H9 (cell line): ENCODE measurements at regions not wholly inside any gene's neighbourhood (a gene's known extent, or its start where the extent isn't known, plus 50 kb on each side); places are given as distances from the start of the nearest gene placed in this dataset.

Source experiments
- DNase-seq: peaks from one replicate; pipeline ENCODE4 v3.0.0-alpha.2; 2017
- H2AFZ ChIP-seq: one replicate; pipeline ENCODE4 v1.6.1; 2013; ENCODE audit warnings: mild to moderate bottlenecking, low read length, control low read depth, moderate library complexity
- H2AK5ac ChIP-seq: 2 replicates; pipeline ENCODE4 v1.6.1; 2013; ENCODE audit warnings: low read length, control low read depth, mixed read lengths; ENCODE audit not compliant: insufficient read length
- H2BK120ac ChIP-seq: one replicate; pipeline ENCODE4 v1.6.1; 2013; ENCODE audit warnings: low read depth, mild to moderate bottlenecking, low read length, control low read depth, inconsistent platforms; ENCODE audit not compliant: poor library complexity, severe bottlenecking
- H2BK12ac ChIP-seq: 2 replicates; pipeline ENCODE4 v1.6.1; 2013; ENCODE audit warnings: low read length, control low read depth, mixed read lengths, low read depth; ENCODE audit not compliant: insufficient read length
- H2BK15ac ChIP-seq: 2 replicates; pipeline ENCODE4 v1.6.1; 2013; ENCODE audit warnings: low read depth, low read length, control low read depth
- H2BK20ac ChIP-seq: one replicate; pipeline ENCODE4 v1.6.1; 2013; ENCODE audit warnings: low read depth, mild to moderate bottlenecking, low read length, control low read depth, inconsistent platforms; ENCODE audit not compliant: poor library complexity, severe bottlenecking
- H2BK5ac ChIP-seq: 2 replicates; pipeline ENCODE4 v1.6.1; 2013; ENCODE audit warnings: low read length, control low read depth, mixed read lengths; ENCODE audit not compliant: insufficient read length
- H3K14ac ChIP-seq: 2 replicates; pipeline ENCODE4 v1.6.1; 2013; ENCODE audit warnings: low read length, control low read depth; ENCODE audit not compliant: insufficient read depth
- H3K18ac ChIP-seq: 2 replicates; pipeline ENCODE4 v1.6.1; 2013; ENCODE audit warnings: low read depth, mild to moderate bottlenecking, mixed read lengths, low read length, control low read depth; ENCODE audit not compliant: insufficient read length
- H3K23ac ChIP-seq: 2 replicates; pipeline ENCODE4 v1.6.1; 2013; ENCODE audit warnings: low read length, control low read depth, mixed read lengths, low read depth; ENCODE audit not compliant: insufficient read length
- H3K23me2 ChIP-seq: 2 replicates; pipeline ENCODE4 v1.6.1; 2013; ENCODE audit warnings: low read depth, mild to moderate bottlenecking, mixed read lengths, low read length, control low read depth; ENCODE audit not compliant: insufficient read length, poor library complexity, severe bottlenecking
- H3K27ac ChIP-seq: 2 replicates; pipeline ENCODE4 v1.5.1; 2013; ENCODE audit warnings: low read length, control low read depth, mixed read lengths, low read depth; ENCODE audit not compliant: insufficient read length
- H3K27me3 ChIP-seq: 2 replicates; pipeline ENCODE4 v1.6.1; 2013; ENCODE audit warnings: low read length, control low read depth, inconsistent platforms; ENCODE audit not compliant: insufficient read depth
- H3K4ac ChIP-seq: 2 replicates; pipeline ENCODE4 v1.6.1; 2013; ENCODE audit warnings: low read depth, mild to moderate bottlenecking, control low read depth, inconsistent platforms, low read length, moderate library complexity
- H3K4me1 ChIP-seq: 2 replicates; pipeline ENCODE4 v1.6.1; 2013; ENCODE audit warnings: low read length, control low read depth, inconsistent platforms; ENCODE audit not compliant: insufficient read depth
- H3K4me2 ChIP-seq: 2 replicates; pipeline ENCODE4 v1.6.1; 2013; ENCODE audit warnings: low read length, control low read depth, mixed read lengths; ENCODE audit not compliant: insufficient read length, insufficient read depth
- H3K56ac ChIP-seq: 2 replicates; pipeline ENCODE4 v1.6.1; 2013; ENCODE audit warnings: low read depth, mild to moderate bottlenecking, mixed read lengths, low read length, control low read depth; ENCODE audit not compliant: insufficient read length
- H3K79me1 ChIP-seq: 2 replicates; pipeline ENCODE4 v1.6.1; 2013; ENCODE audit warnings: low read depth, mild to moderate bottlenecking, moderate library complexity, low read length, control low read depth, inconsistent platforms; ENCODE audit not compliant: insufficient read depth, poor library complexity, severe bottlenecking
- H3K79me2 ChIP-seq: 2 replicates; pipeline ENCODE4 v1.6.1; 2013; ENCODE audit warnings: low read length, control low read depth, inconsistent platforms; ENCODE audit not compliant: insufficient read depth
- H3K9ac ChIP-seq: 2 replicates; pipeline ENCODE4 v1.6.1; 2013; ENCODE audit warnings: low read length, control low read depth, mixed read lengths; ENCODE audit not compliant: insufficient read length; ENCODE audit errors: extremely low read depth
- H3K9me3 ChIP-seq: one replicate; pipeline ENCODE4 v1.6.1; 2013; ENCODE audit warnings: low read depth, low read length, inconsistent platforms; ENCODE audit not compliant: control insufficient read depth
- H3T11ph ChIP-seq: one replicate; pipeline ENCODE4 v1.6.1; 2013; ENCODE audit warnings: mild to moderate bottlenecking, low read length, control low read depth, inconsistent platforms
- H4K20me1 ChIP-seq: one replicate; pipeline ENCODE4 v1.6.1; 2013; ENCODE audit not compliant: control insufficient read depth, insufficient read length, insufficient read depth
- H4K5ac ChIP-seq: 2 replicates; pipeline ENCODE4 v1.6.1; 2013; ENCODE audit warnings: low read depth, mild to moderate bottlenecking, mixed read lengths, low read length, control low read depth; ENCODE audit not compliant: insufficient read length
- H4K8ac ChIP-seq: replicated peaks from 2 replicates; pipeline ENCODE4 v1.6.1; 2013; ENCODE audit warnings: low read length, control low read depth, mixed read lengths, low read depth; ENCODE audit not compliant: insufficient read length
- H4K91ac ChIP-seq: 2 replicates; pipeline ENCODE4 v1.6.1; 2013; ENCODE audit warnings: low read depth, mild to moderate bottlenecking, moderate library complexity, mixed read lengths, low read length, control low read depth; ENCODE audit not compliant: insufficient read length
- H3K27ac Mint-ChIP-seq, 3 experiments: 2 replicates in 2 of 3; 3 replicates in 1 of 3; pipeline ENCODE4 v1.8.0; 2020 to 2021; ENCODE audit warnings: mixed read lengths in 3 of 3, mild to moderate bottlenecking in 1 of 3, moderate library complexity in 1 of 3
- H3K27me3 Mint-ChIP-seq: 2 replicates; pipeline ENCODE4 v1.8.0; 2021; ENCODE audit warnings: low read depth, mild to moderate bottlenecking, moderate library complexity, mixed read lengths
- H3K36me3 Mint-ChIP-seq, 3 experiments: 2 replicates in 2 of 3; 3 replicates in 1 of 3; pipeline ENCODE4 v1.8.0; 2020 to 2021; ENCODE audit warnings: low read depth in 3 of 3, mixed read lengths in 3 of 3; ENCODE audit not compliant: insufficient read depth in 1 of 3
- H3K4me1 Mint-ChIP-seq, 2 experiments: 2 replicates each; pipeline ENCODE4 v1.8.0; 2020; ENCODE audit warnings: mixed read lengths in 2 of 2
- H3K4me3 Mint-ChIP-seq, 2 experiments: 2 replicates in 1 of 2; 3 replicates in 1 of 2; pipeline ENCODE4 v1.8.0; 2020 to 2021; ENCODE audit warnings: mild to moderate bottlenecking in 2 of 2, mixed read lengths in 2 of 2, moderate library complexity in 1 of 2
- H3K9me3 Mint-ChIP-seq, 2 experiments: 2 replicates in 1 of 2; 3 replicates in 1 of 2; pipeline ENCODE4 v1.8.0; 2020; ENCODE audit warnings: mild to moderate bottlenecking in 2 of 2, mixed read lengths in 2 of 2, moderate library complexity in 1 of 2
- CTCF ChIP-seq: fragments of 200-600 bp; sonication (generic); conservative IDR thresholded peaks from 3 replicates; pipeline ENCODE4 v1.8.0; 2021; ENCODE audit warnings: antibody characterized with exemption, mild to moderate bottlenecking
- WGBS: extraction: QIAGEN DNeasy Blood & Tissue Kit; methylation state at CpG from one replicate; pipeline ENCODE4 v1.1.7; 2013; ENCODE audit warnings: missing lambda C conversion rate, low lambda C conversion rate, mixed read lengths; ENCODE audit not compliant: insufficient read length; ENCODE audit errors: extremely low coverage; 5-methylcytosine and 5-hydroxymethylcytosine counted together

- Histone ChIP-seq H4K8ac (no peak overlapping the region), H2BK15ac (no peak overlapping the region), H2BK120ac (no peak overlapping the region), H3K4me1 (no peaks in the 10 kb centered on the region), H2AK5ac (no peak overlapping the region), H3K9me3 (no peaks in the 10 kb centered on the region), H3K27me3 (no peaks in the 10 kb centered on the region), H3K23ac (no peak overlapping the region), H3T11ph (no peak overlapping the region), H2AFZ (no peak overlapping the region), H4K5ac (no peak overlapping the region), H3K79me2 (no peaks in the 10 kb centered on the region), H3K14ac (no peak overlapping the region), H4K20me1 (no peaks in the 10 kb centered on the region), H2BK20ac (no peak overlapping the region), H2BK12ac (no peak overlapping the region), H2BK5ac (no peak overlapping the region), H3K56ac (no peak overlapping the region), H3K18ac (no peak overlapping the region), H3K4me2 (no peak overlapping the region), H3K27ac (no peak overlapping the region), H3K79me1 (no peaks in the 10 kb centered on the region), H3K9ac (no peak overlapping the region), H3K23me2 (no peaks in the 10 kb centered on the region), H4K91ac (no peak overlapping the region), H3K4ac (no peak overlapping the region)
- peaks cover 2 to 8% of the 10 kb centered on the region in 2 experiments; a peak in 2 of 4 replicates for H3K4me1 Mint-ChIP-seq
- DNase-seq: no peak
- H3K9me3 Mint-ChIP-seq: peaks cover 0 to 2% of the 10 kb centered on the region in 2 experiments; a peak in 1 of 5 replicates
- H3K27ac Mint-ChIP-seq: no peak overlapping the region
- H3K36me3 Mint-ChIP-seq: 0 out of 7 replicates have a peak, but pooled peaks cover 0 to 1% (median 0%) of the 10 kb centered on the region in 3 experiments
- no CpG with 5 or more reads among the region's 3 CpGs for WGBS
- H3K4me3 Mint-ChIP-seq: no peak overlapping the region
- no peaks in the 10 kb centered on the region for H3K27me3 Mint-ChIP-seq
- TF ChIP-seq CTCF: no peak
These were observed 99.4 kb upstream of the DSEL start for GRCh38 chr18:67615876-67616275.
